ENCODE measurements at regions not wholly inside any gene's neighbourhood (a gene's known extent, or its start where the extent isn't known, plus 50 kb on each side); places are given as distances from the start of the nearest gene placed in this dataset.

DNA sequence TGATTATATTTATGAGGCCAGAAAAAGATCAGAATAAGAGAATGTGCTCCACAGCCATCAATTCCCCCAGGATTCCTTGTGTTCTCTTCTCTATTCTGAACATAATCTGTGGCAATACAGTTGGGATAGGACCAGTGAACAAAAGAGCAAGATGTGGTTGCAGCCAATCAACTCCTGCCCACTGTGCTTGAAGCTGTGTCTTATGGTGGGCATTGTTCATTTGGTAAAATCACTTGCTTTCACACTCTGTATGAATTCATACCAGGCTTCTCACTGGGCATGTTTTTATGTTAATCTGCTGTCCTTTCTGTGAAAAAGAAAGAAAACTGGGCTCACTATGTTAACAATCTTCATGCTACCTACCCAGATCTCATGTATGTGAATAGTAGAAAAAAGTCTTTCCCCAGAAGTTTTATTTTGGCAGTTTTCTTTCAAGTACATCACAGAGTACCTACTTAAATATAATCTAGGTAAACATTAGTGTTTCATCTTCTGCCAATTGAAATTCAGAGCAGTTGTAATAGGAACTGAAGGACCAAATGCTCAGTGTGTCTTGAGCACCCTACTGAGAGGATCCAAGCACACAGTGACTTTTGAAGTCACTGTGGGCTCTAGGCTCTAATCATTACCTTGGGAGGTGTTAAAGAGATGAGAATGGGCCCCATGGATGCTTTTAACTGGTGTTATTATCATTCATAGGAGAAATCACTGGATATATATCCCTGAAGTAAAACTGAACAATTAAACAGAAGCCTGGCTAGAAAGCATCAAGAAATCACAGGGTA is 429.2 kb upstream of the TRAM1L1 start:
- TF ChIP-seq, protein P1, sequence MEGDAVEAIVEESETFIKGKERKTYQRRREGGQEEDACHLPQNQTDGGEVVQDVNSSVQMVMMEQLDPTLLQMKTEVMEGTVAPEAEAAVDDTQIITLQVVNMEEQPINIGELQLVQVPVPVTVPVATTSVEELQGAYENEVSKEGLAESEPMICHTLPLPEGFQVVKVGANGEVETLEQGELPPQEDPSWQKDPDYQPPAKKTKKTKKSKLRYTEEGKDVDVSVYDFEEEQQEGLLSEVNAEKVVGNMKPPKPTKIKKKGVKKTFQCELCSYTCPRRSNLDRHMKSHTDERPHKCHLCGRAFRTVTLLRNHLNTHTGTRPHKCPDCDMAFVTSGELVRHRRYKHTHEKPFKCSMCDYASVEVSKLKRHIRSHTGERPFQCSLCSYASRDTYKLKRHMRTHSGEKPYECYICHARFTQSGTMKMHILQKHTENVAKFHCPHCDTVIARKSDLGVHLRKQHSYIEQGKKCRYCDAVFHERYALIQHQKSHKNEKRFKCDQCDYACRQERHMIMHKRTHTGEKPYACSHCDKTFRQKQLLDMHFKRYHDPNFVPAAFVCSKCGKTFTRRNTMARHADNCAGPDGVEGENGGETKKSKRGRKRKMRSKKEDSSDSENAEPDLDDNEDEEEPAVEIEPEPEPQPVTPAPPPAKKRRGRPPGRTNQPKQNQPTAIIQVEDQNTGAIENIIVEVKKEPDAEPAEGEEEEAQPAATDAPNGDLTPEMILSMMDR (IDR thresholded peaks at IDR 0.05; ENCODE audit: low read depth, low read length, poor library complexity, severe bottlenecking), result no peak
- no peak for TF ChIP-seq EZH2phosphoT487 (IDR thresholded peaks at IDR 0.05; ENCODE audit: borderline replicate concordance, low read length)
